OCI-LY1 (cell line): ENCODE measurements at regions not wholly inside any gene's neighbourhood (a gene's known extent, or its start where the extent isn't known, plus 50 kb on each side); places are given as distances from the start of the nearest gene placed in this dataset.

ENCODE experiments used
- EZH2 ChIP-seq: fragments of 200-600 bp; sonication (generic), shearing (Covaris generic); IDR thresholded peaks from 2 replicates; pipeline ENCODE4 v1.8.0; 2017; ENCODE audit warnings: borderline replicate concordance, mixed run types, mild to moderate bottlenecking, antibody characterized with exemption, low read length, moderate library complexity, mixed read lengths
- TF ChIP-seq, protein P1 (sequence below): fragments of 200-600 bp; sonication (generic), shearing (Covaris generic); IDR thresholded peaks from 2 replicates; pipeline ENCODE4 v1.5.1; 2017; ENCODE audit warnings: mild to moderate bottlenecking, antibody characterized with exemption, low read length, moderate library complexity, mixed read lengths

DNA sequence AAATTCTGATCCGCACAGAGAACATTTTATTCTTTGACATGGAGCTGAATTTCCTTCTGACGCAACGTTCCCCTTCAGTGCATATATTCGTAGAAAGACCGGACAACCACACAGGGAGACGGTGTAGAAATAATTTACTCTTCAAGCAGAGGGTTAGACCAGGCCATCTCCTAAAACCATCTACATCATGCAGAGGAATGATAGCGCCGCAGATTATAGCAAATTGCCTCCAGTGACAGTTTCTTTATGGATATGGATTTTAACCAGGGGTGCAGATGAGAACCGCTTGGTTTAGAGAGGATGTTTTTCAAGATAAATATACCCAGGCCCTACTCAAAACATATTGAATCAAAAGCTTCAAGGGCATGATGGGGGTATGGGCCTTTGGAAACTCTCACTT lies 759.3 kb upstream of the AUTS2 start:
- TF ChIP-seq, protein P1, sequence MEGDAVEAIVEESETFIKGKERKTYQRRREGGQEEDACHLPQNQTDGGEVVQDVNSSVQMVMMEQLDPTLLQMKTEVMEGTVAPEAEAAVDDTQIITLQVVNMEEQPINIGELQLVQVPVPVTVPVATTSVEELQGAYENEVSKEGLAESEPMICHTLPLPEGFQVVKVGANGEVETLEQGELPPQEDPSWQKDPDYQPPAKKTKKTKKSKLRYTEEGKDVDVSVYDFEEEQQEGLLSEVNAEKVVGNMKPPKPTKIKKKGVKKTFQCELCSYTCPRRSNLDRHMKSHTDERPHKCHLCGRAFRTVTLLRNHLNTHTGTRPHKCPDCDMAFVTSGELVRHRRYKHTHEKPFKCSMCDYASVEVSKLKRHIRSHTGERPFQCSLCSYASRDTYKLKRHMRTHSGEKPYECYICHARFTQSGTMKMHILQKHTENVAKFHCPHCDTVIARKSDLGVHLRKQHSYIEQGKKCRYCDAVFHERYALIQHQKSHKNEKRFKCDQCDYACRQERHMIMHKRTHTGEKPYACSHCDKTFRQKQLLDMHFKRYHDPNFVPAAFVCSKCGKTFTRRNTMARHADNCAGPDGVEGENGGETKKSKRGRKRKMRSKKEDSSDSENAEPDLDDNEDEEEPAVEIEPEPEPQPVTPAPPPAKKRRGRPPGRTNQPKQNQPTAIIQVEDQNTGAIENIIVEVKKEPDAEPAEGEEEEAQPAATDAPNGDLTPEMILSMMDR, result no peak
- no peak for TF ChIP-seq EZH2
